HEK293 (cell line): ENCODE measurements at regions not wholly inside any gene's neighbourhood (a gene's known extent, or its start where the extent isn't known, plus 50 kb on each side); places are given as distances from the start of the nearest gene placed in this dataset.

Source experiments
- CTCF ChIA-PET: fragments of 350-600 bp; formaldehyde crosslinking; extraction: SDS; loops from one replicate; lab custom pipeline; 2021; ENCODE audit warnings: antibody characterized with exemption; lab: Yijun Ruan, JAX
- POLR2A ChIA-PET: fragments of 300-600 bp; formaldehyde crosslinking; extraction: SDS; loops from one replicate; lab custom pipeline; 2020; ENCODE audit warnings: antibody characterized with exemption, inconsistent platforms; lab: Yijun Ruan, JAX
- H3K27ac ChIP-seq: fragments of 200-500 bp; sonication (Bioruptor generic); 2 replicates; pipeline ENCODE4 v1.5.1; 2014; ENCODE audit warnings: low read depth, low read length, control low read depth, inconsistent platforms; ENCODE audit errors: extremely low read depth
- H3K36me3 ChIP-seq, 2 experiments: fragments of 200-500 bp in 1 of 2; sonication (Bioruptor generic) in 1 of 2; 1 replicate in 1 of 2; 2 replicates in 1 of 2; pipeline ENCODE4 v1.5.1; 2014 to 2017; ENCODE audit warnings: inconsistent platforms in 2 of 2, low read length in 2 of 2; ENCODE audit not compliant: control insufficient read depth in 2 of 2, insufficient read depth in 1 of 2
- H3K4me1 ChIP-seq: fragments of 200-500 bp; sonication (Bioruptor generic); 2 replicates; pipeline ENCODE4 v1.5.1; 2014; ENCODE audit warnings: mild to moderate bottlenecking, low read length, inconsistent platforms; ENCODE audit not compliant: control insufficient read depth, insufficient read depth
- H3K4me3 ChIP-seq: 2 replicates; pipeline ENCODE4 v1.5.1; 2011; ENCODE audit warnings: low read depth, mild to moderate bottlenecking, control low read depth, low read length, moderate library complexity
- H3K9me3 ChIP-seq: fragments of 200-500 bp; sonication (Bioruptor generic); 2 replicates; pipeline ENCODE4 v1.5.1; 2014; ENCODE audit warnings: low read depth, low read length, inconsistent platforms; ENCODE audit not compliant: control insufficient read depth, insufficient read depth
- BCL11A ChIP-seq: fragments of 450-650 bp; formaldehyde crosslinking; IDR thresholded peaks from 2 replicates; pipeline ENCODE4 v1.5.1; 2016; ENCODE audit warnings: low read depth, missing biosample characterization, missing genetic modification characterization
- MZF1 ChIP-seq: fragments of 450-650 bp; formaldehyde crosslinking; IDR thresholded peaks from 2 replicates; pipeline ENCODE4 v1.5.1; 2017; ENCODE audit warnings: missing biosample characterization, missing genetic modification characterization, borderline replicate concordance
- PRDM1 ChIP-seq: fragments of 450-650 bp; formaldehyde crosslinking; IDR thresholded peaks from 2 replicates; pipeline ENCODE4; 2016; ENCODE audit warnings: missing biosample characterization, missing genetic modification characterization
- PRDM6 ChIP-seq: fragments of 450-650 bp; formaldehyde crosslinking; IDR thresholded peaks from 2 replicates; pipeline ENCODE4 v1.5.1; 2017; ENCODE audit warnings: missing biosample characterization, missing genetic modification characterization
- SALL2 ChIP-seq: fragments of 450-650 bp; formaldehyde crosslinking; IDR thresholded peaks from 2 replicates; pipeline ENCODE4 v1.5.0; 2017; ENCODE audit warnings: missing biosample characterization, mild to moderate bottlenecking, missing genetic modification characterization, borderline replicate concordance
- SCRT2 ChIP-seq: fragments of 450-650 bp; formaldehyde crosslinking; IDR thresholded peaks from 2 replicates; pipeline ENCODE4 v1.5.1; 2016; ENCODE audit warnings: missing biosample characterization, missing genetic modification characterization
- SP3 ChIP-seq: fragments of 450-650 bp; formaldehyde crosslinking; IDR thresholded peaks from 2 replicates; pipeline ENCODE4 v1.5.1; 2016; ENCODE audit warnings: missing biosample characterization, missing genetic modification characterization
- TSHZ1 ChIP-seq: fragments of 450-650 bp; formaldehyde crosslinking; IDR thresholded peaks from 2 replicates; pipeline ENCODE4 v1.5.1; 2016; ENCODE audit warnings: missing biosample characterization, missing genetic modification characterization, borderline replicate concordance
- ZFP37 ChIP-seq: fragments of 450-650 bp; formaldehyde crosslinking; IDR thresholded peaks from 2 replicates; pipeline ENCODE4 v1.5.1; 2016; ENCODE audit warnings: missing biosample characterization, missing genetic modification characterization
- ZNF10 ChIP-seq: fragments of 450-650 bp; formaldehyde crosslinking; IDR thresholded peaks from 2 replicates; pipeline ENCODE4 v1.5.1; 2017; ENCODE audit warnings: missing biosample characterization, missing genetic modification characterization
- ZNF133 ChIP-seq: fragments of 450-650 bp; formaldehyde crosslinking; IDR thresholded peaks from 2 replicates; pipeline ENCODE4 v1.5.1; 2016; ENCODE audit warnings: missing biosample characterization, missing genetic modification characterization
- ZNF19 ChIP-seq: fragments of 450-650 bp; formaldehyde crosslinking; IDR thresholded peaks from 2 replicates; pipeline ENCODE4; 2016; ENCODE audit warnings: missing biosample characterization, missing genetic modification characterization, low read depth
- ZNF26 ChIP-seq: fragments of 450-650 bp; formaldehyde crosslinking; IDR thresholded peaks from 2 replicates; pipeline ENCODE4 v1.5.1; 2016; ENCODE audit warnings: missing biosample characterization, missing genetic modification characterization
- ZNF518A ChIP-seq: fragments of 450-650 bp; formaldehyde crosslinking; conservative IDR thresholded peaks from 2 replicates; pipeline ENCODE4 v1.5.1; 2016; ENCODE audit warnings: low read depth, missing biosample characterization, missing genetic modification characterization
- ZNF530 ChIP-seq: fragments of 450-650 bp; formaldehyde crosslinking; IDR thresholded peaks from 2 replicates; pipeline ENCODE4 v1.5.1; 2016; ENCODE audit warnings: low read depth, missing biosample characterization, missing genetic modification characterization
- ZNF704 ChIP-seq: fragments of 450-650 bp; formaldehyde crosslinking; IDR thresholded peaks from 2 replicates; pipeline ENCODE4 v1.5.1; 2016; ENCODE audit warnings: missing biosample characterization, missing genetic modification characterization
- ZNF785 ChIP-seq: fragments of 450-650 bp; formaldehyde crosslinking; IDR thresholded peaks from 2 replicates; pipeline ENCODE4 v1.5.1; 2016; ENCODE audit warnings: missing biosample characterization, missing genetic modification characterization

GRCh38 chr6:143583542-143584327, 72.2 kb upstream of the FUCA2 start:
- no peak overlapping the region for H3K27ac ChIP-seq
- no peaks in the 10 kb centered on the region for H3K36me3 ChIP-seq
- ChIA-PET POLR2A (no interaction called here), CTCF (interaction anchor here (0.7 to 2.3 kb wide), 4 partner anchors 8 to 358 kb away, joined by 3 to 8 read pairs (median 6); no protein-coding TSS in a partner anchor)
- H3K4me1 ChIP-seq: no peaks in the 10 kb centered on the region
- no peak overlapping the region for H3K4me3 ChIP-seq
- H3K9me3 ChIP-seq: no peaks in the 10 kb centered on the region
- TF ChIP-seq ZNF785 (tag by site-specific recombination) (no peak), SP3 (tag by site-specific recombination) (no peak), ZNF10 (no peak), PRDM6 (tag by site-specific recombination) (no peak), PRDM1 (tag by site-specific recombination) (no peak), MZF1 (tag by site-specific recombination) (no peak), ZNF26 (tag by site-specific recombination) (no peak), ZNF704 (tag by site-specific recombination) (no peak), ZNF19 (tag by site-specific recombination) (no peak), ZNF133 (no peak), SALL2 (tag by site-specific recombination) (no peak), ZNF530 (tag by site-specific recombination) (no peak), TSHZ1 (tag by site-specific recombination) (no peak)

GRCh38 chr6:143581835-143582480, 70.4 kb upstream of the FUCA2 start:
- Histone ChIP-seq H3K27ac (no peak overlapping the region), H3K4me3 (no peak overlapping the region), H3K4me1 (no peaks in the 10 kb centered on the region), H3K36me3 (no peaks in the 10 kb centered on the region), H3K9me3 (no peaks in the 10 kb centered on the region)
- CTCF ChIA-PET: interaction anchor here (0.6 to 2.3 kb wide), 6 partner anchors 8 to 358 kb away, joined by 3 to 8 read pairs (median 3); no protein-coding TSS in a partner anchor
- POLR2A ChIA-PET: no interaction called here
- TF ChIP-seq ZNF518A (tag by site-specific recombination) (no peak), ZFP37 (tag by site-specific recombination) (no peak), BCL11A (tag by site-specific recombination) (no peak), SCRT2 (tag by site-specific recombination) (no peak)
